ENCODE measurements at regions not wholly inside any gene's neighbourhood (a gene's known extent, or its start where the extent isn't known, plus 50 kb on each side); places are given as distances from the start of the nearest gene placed in this dataset.

DNA sequence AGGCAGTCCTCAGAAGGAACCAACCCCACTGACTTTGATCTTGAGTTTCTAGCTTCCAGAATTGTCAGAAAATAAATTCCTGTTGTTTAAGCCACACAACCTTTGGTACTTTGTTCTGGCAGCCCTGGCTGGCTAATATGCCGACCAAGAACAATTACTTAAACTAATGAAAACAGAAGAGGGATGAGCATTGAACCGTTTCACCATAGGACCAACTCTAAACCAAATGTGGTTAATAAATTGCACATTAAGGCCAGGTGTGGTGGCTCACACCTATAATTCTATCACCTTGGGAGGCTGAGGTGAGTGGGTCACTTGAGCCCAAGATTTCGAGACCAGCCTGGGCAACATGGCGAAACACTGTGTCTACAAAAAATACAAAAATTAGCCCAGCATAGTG is 160.9 kb upstream of the RAI14 start (continued):
- TF ChIP-seq, protein P1, sequence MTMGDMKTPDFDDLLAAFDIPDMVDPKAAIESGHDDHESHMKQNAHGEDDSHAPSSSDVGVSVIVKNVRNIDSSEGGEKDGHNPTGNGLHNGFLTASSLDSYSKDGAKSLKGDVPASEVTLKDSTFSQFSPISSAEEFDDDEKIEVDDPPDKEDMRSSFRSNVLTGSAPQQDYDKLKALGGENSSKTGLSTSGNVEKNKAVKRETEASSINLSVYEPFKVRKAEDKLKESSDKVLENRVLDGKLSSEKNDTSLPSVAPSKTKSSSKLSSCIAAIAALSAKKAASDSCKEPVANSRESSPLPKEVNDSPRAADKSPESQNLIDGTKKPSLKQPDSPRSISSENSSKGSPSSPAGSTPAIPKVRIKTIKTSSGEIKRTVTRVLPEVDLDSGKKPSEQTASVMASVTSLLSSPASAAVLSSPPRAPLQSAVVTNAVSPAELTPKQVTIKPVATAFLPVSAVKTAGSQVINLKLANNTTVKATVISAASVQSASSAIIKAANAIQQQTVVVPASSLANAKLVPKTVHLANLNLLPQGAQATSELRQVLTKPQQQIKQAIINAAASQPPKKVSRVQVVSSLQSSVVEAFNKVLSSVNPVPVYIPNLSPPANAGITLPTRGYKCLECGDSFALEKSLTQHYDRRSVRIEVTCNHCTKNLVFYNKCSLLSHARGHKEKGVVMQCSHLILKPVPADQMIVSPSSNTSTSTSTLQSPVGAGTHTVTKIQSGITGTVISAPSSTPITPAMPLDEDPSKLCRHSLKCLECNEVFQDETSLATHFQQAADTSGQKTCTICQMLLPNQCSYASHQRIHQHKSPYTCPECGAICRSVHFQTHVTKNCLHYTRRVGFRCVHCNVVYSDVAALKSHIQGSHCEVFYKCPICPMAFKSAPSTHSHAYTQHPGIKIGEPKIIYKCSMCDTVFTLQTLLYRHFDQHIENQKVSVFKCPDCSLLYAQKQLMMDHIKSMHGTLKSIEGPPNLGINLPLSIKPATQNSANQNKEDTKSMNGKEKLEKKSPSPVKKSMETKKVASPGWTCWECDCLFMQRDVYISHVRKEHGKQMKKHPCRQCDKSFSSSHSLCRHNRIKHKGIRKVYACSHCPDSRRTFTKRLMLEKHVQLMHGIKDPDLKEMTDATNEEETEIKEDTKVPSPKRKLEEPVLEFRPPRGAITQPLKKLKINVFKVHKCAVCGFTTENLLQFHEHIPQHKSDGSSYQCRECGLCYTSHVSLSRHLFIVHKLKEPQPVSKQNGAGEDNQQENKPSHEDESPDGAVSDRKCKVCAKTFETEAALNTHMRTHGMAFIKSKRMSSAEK (CRISPR knock-in tag; IDR thresholded peaks at IDR 0.05; ENCODE audit: borderline replicate concordance): no peak

DNA sequence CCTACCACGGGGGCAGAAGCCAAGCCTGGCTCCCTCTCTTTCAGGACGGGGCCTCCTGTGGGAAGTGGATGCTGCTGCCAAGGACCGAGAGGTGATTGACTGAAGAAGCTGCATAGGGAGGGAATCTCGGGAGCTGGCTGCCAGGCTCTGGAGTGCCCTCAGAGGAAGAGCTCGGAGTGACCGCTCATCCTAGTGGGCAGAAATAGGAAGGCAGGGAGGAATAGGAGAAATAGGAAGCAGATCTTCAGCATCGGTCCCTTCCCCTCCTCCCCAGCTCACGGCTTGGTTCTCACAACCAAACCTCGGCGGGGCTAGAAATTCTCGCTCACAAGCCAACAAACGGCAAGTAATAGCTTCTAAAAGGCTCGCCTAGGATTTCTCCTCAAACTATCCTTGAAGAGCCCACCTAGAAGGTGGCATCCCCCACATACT is 159.9 kb upstream of the RAI14 start:
- Mint-ChIP-seq H3K27me3 (ENCODE audit: low read depth) (no peaks in the 10 kb centered on the region), H3K36me3 (peaks cover 3% of the 10 kb centered on the region; the same call in 1 of the 2 replicates), H3K9me3 (peaks cover 14% of the 10 kb centered on the region), H3K4me3 (no peak overlapping the region), H3K4me1 (peaks cover 27% of the 10 kb centered on the region), H3K27ac (no peak overlapping the region)
- CTCF ChIA-PET: interaction anchor here (0.6 to 2.0 kb wide), 12 partner anchors 11 to 1554 kb away, joined by 3 to 21 read pairs (median 3); partner anchors contain the start of genes BRIX1 and RAD1
- POLR2A ChIA-PET: interaction anchor here (1.4 kb wide), 1 partner anchor 343 kb away, joined by 4 read pairs; the partner anchor contains the start of gene TTC23L
- peak; percentile 91 for ATAC-seq
- DNase-seq (ENCODE audit: low spot score): peak; percentile 28
- TF ChIP-seq, protein P2, sequence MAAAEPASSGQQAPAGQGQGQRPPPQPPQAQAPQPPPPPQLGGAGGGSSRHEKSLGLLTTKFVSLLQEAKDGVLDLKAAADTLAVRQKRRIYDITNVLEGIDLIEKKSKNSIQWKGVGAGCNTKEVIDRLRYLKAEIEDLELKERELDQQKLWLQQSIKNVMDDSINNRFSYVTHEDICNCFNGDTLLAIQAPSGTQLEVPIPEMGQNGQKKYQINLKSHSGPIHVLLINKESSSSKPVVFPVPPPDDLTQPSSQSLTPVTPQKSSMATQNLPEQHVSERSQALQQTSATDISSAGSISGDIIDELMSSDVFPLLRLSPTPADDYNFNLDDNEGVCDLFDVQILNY (CRISPR knock-in tag; IDR thresholded peaks at IDR 0.05): no peak
- TF ChIP-seq FOXP1 (CRISPR knock-in tag; IDR thresholded peaks at IDR 0.05; ENCODE audit: borderline replicate concordance): no peak
- TF ChIP-seq TCF7 (CRISPR knock-in tag; IDR thresholded peaks at IDR 0.05; ENCODE audit: low read depth): no peak
- TF ChIP-seq TEAD1 (CRISPR knock-in tag; IDR thresholded peaks at IDR 0.05): no peak
- no peak for TF ChIP-seq CBFB (CRISPR knock-in tag; IDR thresholded peaks at IDR 0.05; ENCODE audit: low read depth)
- TF ChIP-seq, protein P3, sequence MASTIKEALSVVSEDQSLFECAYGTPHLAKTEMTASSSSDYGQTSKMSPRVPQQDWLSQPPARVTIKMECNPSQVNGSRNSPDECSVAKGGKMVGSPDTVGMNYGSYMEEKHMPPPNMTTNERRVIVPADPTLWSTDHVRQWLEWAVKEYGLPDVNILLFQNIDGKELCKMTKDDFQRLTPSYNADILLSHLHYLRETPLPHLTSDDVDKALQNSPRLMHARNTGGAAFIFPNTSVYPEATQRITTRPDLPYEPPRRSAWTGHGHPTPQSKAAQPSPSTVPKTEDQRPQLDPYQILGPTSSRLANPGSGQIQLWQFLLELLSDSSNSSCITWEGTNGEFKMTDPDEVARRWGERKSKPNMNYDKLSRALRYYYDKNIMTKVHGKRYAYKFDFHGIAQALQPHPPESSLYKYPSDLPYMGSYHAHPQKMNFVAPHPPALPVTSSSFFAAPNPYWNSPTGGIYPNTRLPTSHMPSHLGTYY (CRISPR knock-in tag; IDR thresholded peaks at IDR 0.05): no peak
- TF ChIP-seq IRF2 (CRISPR knock-in tag; IDR thresholded peaks at IDR 0.05; ENCODE audit: borderline replicate concordance, low read depth): no peak
- TF ChIP-seq, protein P4, sequence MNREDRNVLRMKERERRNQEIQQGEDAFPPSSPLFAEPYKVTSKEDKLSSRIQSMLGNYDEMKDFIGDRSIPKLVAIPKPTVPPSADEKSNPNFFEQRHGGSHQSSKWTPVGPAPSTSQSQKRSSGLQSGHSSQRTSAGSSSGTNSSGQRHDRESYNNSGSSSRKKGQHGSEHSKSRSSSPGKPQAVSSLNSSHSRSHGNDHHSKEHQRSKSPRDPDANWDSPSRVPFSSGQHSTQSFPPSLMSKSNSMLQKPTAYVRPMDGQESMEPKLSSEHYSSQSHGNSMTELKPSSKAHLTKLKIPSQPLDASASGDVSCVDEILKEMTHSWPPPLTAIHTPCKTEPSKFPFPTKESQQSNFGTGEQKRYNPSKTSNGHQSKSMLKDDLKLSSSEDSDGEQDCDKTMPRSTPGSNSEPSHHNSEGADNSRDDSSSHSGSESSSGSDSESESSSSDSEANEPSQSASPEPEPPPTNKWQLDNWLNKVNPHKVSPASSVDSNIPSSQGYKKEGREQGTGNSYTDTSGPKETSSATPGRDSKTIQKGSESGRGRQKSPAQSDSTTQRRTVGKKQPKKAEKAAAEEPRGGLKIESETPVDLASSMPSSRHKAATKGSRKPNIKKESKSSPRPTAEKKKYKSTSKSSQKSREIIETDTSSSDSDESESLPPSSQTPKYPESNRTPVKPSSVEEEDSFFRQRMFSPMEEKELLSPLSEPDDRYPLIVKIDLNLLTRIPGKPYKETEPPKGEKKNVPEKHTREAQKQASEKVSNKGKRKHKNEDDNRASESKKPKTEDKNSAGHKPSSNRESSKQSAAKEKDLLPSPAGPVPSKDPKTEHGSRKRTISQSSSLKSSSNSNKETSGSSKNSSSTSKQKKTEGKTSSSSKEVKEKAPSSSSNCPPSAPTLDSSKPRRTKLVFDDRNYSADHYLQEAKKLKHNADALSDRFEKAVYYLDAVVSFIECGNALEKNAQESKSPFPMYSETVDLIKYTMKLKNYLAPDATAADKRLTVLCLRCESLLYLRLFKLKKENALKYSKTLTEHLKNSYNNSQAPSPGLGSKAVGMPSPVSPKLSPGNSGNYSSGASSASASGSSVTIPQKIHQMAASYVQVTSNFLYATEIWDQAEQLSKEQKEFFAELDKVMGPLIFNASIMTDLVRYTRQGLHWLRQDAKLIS (CRISPR knock-in tag; IDR thresholded peaks at IDR 0.05; ENCODE audit: borderline replicate concordance): no peak
- TF ChIP-seq ZBTB21 (CRISPR knock-in tag; IDR thresholded peaks at IDR 0.05; ENCODE audit: borderline replicate concordance): no peak
- no peak for TF ChIP-seq NFATC4 (CRISPR knock-in tag; IDR thresholded peaks at IDR 0.05)
- TF ChIP-seq, protein P5, sequence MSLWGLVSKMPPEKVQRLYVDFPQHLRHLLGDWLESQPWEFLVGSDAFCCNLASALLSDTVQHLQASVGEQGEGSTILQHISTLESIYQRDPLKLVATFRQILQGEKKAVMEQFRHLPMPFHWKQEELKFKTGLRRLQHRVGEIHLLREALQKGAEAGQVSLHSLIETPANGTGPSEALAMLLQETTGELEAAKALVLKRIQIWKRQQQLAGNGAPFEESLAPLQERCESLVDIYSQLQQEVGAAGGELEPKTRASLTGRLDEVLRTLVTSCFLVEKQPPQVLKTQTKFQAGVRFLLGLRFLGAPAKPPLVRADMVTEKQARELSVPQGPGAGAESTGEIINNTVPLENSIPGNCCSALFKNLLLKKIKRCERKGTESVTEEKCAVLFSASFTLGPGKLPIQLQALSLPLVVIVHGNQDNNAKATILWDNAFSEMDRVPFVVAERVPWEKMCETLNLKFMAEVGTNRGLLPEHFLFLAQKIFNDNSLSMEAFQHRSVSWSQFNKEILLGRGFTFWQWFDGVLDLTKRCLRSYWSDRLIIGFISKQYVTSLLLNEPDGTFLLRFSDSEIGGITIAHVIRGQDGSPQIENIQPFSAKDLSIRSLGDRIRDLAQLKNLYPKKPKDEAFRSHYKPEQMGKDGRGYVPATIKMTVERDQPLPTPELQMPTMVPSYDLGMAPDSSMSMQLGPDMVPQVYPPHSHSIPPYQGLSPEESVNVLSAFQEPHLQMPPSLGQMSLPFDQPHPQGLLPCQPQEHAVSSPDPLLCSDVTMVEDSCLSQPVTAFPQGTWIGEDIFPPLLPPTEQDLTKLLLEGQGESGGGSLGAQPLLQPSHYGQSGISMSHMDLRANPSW (CRISPR knock-in tag; conservative IDR thresholded peaks at IDR 0.05; ENCODE audit: low read depth): no peak
- TF ChIP-seq, protein P6, sequence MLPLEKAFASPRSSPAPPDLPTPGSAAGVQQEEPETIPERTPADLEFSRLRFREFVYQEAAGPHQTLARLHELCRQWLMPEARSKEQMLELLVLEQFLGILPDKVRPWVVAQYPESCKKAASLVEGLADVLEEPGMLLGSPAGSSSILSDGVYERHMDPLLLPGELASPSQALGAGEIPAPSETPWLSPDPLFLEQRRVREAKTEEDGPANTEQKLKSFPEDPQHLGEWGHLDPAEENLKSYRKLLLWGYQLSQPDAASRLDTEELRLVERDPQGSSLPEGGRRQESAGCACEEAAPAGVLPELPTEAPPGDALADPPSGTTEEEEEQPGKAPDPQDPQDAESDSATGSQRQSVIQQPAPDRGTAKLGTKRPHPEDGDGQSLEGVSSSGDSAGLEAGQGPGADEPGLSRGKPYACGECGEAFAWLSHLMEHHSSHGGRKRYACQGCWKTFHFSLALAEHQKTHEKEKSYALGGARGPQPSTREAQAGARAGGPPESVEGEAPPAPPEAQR (CRISPR knock-in tag; IDR thresholded peaks at IDR 0.05): no peak
- no peak for TF ChIP-seq NR1H2 (CRISPR knock-in tag; IDR thresholded peaks at IDR 0.05)
- TF ChIP-seq, protein P7, sequence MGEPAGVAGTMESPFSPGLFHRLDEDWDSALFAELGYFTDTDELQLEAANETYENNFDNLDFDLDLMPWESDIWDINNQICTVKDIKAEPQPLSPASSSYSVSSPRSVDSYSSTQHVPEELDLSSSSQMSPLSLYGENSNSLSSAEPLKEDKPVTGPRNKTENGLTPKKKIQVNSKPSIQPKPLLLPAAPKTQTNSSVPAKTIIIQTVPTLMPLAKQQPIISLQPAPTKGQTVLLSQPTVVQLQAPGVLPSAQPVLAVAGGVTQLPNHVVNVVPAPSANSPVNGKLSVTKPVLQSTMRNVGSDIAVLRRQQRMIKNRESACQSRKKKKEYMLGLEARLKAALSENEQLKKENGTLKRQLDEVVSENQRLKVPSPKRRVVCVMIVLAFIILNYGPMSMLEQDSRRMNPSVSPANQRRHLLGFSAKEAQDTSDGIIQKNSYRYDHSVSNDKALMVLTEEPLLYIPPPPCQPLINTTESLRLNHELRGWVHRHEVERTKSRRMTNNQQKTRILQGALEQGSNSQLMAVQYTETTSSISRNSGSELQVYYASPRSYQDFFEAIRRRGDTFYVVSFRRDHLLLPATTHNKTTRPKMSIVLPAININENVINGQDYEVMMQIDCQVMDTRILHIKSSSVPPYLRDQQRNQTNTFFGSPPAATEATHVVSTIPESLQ (CRISPR knock-in tag; IDR thresholded peaks at IDR 0.05): no peak
- TF ChIP-seq, protein P8, sequence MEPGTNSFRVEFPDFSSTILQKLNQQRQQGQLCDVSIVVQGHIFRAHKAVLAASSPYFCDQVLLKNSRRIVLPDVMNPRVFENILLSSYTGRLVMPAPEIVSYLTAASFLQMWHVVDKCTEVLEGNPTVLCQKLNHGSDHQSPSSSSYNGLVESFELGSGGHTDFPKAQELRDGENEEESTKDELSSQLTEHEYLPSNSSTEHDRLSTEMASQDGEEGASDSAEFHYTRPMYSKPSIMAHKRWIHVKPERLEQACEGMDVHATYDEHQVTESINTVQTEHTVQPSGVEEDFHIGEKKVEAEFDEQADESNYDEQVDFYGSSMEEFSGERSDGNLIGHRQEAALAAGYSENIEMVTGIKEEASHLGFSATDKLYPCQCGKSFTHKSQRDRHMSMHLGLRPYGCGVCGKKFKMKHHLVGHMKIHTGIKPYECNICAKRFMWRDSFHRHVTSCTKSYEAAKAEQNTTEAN (CRISPR knock-in tag; IDR thresholded peaks at IDR 0.05): no peak
- TF ChIP-seq ESRRA (CRISPR knock-in tag; IDR thresholded peaks at IDR 0.05; ENCODE audit: borderline replicate concordance): no peak
